ENCODE measurements at regions not wholly inside any gene's neighbourhood (a gene's known extent, or its start where the extent isn't known, plus 50 kb on each side); places are given as distances from the start of the nearest gene placed in this dataset.

- TF ChIP-seq, protein P1, sequence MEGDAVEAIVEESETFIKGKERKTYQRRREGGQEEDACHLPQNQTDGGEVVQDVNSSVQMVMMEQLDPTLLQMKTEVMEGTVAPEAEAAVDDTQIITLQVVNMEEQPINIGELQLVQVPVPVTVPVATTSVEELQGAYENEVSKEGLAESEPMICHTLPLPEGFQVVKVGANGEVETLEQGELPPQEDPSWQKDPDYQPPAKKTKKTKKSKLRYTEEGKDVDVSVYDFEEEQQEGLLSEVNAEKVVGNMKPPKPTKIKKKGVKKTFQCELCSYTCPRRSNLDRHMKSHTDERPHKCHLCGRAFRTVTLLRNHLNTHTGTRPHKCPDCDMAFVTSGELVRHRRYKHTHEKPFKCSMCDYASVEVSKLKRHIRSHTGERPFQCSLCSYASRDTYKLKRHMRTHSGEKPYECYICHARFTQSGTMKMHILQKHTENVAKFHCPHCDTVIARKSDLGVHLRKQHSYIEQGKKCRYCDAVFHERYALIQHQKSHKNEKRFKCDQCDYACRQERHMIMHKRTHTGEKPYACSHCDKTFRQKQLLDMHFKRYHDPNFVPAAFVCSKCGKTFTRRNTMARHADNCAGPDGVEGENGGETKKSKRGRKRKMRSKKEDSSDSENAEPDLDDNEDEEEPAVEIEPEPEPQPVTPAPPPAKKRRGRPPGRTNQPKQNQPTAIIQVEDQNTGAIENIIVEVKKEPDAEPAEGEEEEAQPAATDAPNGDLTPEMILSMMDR (IDR thresholded peaks at IDR 0.05) = no peak
- no peak for TF ChIP-seq POLR2A (IDR thresholded peaks at IDR 0.05)
Measured at GRCh38 chr12:93243382-93243688, 134.4 kb upstream of the NUDT4 start.

All from uterus (tissue), 2 donors.